GM12874 (cell line): ENCODE measurements at regions not wholly inside any gene's neighbourhood (a gene's known extent, or its start where the extent isn't known, plus 50 kb on each side); places are given as distances from the start of the nearest gene placed in this dataset.

Source experiments
- TF ChIP-seq, protein P1 (sequence below): IDR thresholded peaks from 2 replicates; pipeline ENCODE4 v1.5.1; 2011; ENCODE audit warnings: low read depth, mild to moderate bottlenecking, control low read depth, low read length, moderate library complexity; ENCODE audit not compliant: insufficient read depth

DNA sequence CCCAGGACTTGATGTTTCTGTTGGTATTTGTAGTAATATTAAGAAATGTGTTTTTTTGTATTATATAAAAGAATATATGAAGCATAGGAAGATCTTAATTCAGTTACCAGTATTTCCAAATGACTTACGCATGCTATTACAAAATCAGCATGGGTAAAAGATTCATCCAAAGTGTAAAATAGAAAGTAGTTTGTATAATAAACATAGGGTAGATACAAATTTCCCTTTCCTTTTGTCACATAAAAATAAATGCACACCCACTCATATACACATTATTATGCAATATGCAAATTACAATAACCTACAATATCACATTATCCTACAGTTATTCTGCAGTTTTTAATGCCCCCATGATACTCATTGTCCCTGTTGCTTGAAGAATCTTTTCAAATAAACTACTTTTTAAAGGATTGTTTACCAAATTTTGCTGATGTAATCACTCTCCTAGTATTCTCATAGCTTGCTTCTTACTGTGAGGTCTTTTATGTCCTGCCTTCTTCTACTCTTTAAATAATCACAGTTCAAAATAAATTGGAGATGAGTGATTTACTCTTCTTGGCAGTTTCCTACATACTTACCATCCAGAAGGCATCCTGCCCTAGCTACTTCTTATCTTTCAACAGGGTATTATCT, 244.0 kb downstream of the CASP12 start:
- TF ChIP-seq, protein P1, sequence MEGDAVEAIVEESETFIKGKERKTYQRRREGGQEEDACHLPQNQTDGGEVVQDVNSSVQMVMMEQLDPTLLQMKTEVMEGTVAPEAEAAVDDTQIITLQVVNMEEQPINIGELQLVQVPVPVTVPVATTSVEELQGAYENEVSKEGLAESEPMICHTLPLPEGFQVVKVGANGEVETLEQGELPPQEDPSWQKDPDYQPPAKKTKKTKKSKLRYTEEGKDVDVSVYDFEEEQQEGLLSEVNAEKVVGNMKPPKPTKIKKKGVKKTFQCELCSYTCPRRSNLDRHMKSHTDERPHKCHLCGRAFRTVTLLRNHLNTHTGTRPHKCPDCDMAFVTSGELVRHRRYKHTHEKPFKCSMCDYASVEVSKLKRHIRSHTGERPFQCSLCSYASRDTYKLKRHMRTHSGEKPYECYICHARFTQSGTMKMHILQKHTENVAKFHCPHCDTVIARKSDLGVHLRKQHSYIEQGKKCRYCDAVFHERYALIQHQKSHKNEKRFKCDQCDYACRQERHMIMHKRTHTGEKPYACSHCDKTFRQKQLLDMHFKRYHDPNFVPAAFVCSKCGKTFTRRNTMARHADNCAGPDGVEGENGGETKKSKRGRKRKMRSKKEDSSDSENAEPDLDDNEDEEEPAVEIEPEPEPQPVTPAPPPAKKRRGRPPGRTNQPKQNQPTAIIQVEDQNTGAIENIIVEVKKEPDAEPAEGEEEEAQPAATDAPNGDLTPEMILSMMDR, result no peak

DNA sequence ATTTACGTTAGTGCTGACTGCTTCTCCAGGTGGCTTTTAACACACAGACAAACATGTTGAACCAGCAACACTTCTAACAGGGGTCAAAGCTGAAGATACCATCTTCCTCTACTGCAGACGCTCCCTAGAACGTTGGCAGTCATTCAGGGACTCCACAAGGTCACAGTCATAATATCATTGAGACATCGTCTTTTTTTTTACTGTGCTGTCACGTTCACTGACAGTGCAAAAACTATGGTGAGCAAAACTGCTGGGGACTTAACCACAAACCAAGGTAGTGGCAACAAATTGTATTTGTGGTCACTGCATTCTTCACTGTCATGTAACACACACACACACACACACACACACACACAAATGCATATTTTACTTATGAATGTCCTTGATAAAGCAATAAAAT, 244.9 kb downstream of the CASP12 start:
- TF ChIP-seq, protein P1, result no peak

DNA sequence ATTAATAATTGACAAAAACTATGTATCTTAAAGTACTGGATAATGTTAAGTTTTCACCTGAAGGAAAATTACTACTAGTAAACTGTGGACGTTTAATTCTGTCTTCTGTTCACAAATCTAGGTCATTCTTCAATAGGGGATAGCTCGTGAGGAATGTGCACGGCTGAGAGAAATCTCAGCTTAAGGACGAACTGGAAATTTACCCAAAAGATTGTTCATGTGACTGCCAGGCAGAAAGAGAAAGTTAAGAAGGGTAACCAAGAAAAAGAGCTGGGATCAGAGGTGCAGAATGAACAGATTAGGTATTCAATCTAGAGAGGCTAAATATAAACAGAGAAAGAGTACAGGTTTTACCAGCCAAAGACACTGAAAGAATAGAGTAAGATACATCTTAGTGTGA, 245.3 kb downstream of the CASP12 start:
- TF ChIP-seq, protein P1, result no peak

DNA sequence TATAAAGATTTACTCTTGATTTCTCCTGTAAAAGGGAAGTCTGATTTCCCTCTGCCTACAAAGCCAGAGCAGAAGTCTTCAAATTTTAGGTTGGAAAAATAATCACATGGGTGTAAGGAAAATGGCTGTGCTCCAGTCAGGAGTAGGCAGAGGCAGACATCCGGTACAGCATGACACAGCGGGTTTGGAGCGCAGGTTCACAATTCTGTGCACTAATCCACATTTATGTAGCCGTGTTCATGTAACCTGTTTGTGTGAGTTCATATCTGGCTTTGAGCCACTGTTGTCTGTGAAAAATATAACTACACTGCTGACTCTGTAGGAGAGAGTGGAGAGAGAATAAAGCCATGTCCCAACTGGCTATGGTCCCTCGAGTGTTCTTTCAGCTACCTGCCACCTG, 248.0 kb downstream of the CASP12 start:
- TF ChIP-seq, protein P1, result no peak

DNA sequence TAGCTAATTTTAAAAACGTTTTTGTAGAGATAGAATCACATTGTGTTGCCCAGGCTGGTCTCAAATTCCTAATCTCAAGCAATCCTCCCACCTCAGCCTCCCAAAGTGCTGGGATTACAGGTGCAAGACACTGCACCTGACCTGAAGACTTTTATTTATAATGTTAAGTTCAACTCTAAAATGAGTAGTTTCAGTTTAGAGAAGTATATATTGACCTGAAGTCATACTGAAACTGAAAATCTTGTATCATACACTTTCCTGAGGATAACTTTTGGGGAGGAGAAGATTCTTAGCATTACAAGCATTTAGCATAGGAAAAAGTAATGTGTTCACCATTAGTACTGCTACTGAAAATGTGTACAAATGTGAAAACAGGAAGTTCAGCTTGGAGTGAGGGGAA, 249.3 kb downstream of the CASP12 start:
- TF ChIP-seq, protein P1, result no peak

DNA sequence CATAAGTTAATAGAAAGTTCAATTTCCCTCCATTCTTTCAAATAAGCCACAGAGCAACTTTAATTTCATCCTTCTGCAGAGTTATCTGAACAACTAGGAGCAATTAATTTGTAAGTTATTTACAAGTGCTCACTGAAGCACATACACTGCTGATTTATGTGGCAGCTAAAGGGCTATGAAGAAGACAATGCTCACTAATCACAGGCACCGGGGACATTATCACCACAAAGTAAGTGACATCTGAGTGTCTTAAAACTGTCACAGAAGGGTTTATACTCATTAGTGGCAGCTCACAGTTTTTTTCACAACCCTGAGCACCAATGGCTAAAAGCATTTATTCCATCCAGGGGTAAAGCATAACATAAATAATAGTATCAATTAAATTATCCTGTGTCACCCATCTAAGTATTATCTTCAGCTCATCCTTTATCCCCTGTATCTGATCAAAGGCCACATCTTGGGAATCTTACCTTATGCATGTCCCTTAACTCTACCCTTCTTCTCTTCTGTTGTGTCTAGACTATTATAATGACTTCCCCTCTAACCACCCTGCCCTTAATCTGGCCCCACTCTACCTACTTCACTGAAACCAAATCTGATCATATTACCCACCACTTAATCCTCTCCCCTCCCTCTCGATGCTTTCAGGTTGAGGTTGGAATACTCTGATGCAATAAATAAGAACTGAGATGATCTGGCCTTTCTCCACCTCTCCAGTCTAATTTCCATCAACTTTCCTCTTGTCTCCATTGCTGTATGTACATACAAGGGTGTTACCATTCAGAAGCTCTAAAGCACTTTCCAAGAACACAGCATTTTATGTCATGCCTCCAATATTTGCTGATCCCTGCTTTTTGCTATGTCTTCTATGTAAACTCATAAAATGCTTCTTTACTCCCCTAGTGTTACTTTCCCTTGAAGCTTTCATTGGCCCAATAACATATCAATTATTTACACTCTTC, 252.7 kb downstream of the CASP12 start:
- TF ChIP-seq, protein P1, result no peak

DNA sequence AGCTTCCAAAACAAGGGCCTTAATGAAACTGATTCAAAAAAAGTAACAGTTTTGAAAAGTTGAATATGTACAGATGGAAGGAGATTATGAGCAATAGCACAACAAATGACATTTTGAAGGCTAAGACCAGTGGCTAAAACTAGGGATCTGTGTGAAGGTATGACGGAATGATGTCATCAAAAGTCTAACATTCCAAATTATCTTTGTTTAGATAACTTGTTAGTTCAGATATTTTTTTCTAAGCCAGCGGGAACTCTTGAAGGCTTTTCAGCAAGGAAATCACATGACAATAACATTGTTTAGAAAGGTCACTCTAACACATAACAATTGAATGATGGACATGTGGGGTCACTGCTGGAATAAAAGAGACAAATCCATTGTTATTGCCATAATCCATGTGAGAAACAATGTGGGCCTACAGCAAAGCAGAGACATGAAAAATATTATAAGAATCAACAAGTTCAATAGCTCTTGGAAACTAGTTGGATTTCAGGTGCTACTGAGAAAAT, 260.5 kb downstream of the CASP12 start:
- TF ChIP-seq, protein P1, result no peak
